ENCODE measurements at regions not wholly inside any gene's neighbourhood (a gene's known extent, or its start where the extent isn't known, plus 50 kb on each side); places are given as distances from the start of the nearest gene placed in this dataset.

GRCh38 chr3:175865724-175866123 lies 1006.6 kb downstream of the NAALADL2 start:
- no peaks in the 10 kb centered on the region for H3K36me3 ChIP-seq (ENCODE audit: control insufficient read depth, insufficient read depth, low read length)
- no peak overlapping the region for H3K4me3 ChIP-seq
- H3K4me2 ChIP-seq (ENCODE audit: insufficient read depth, low read length): no peak overlapping the region
- no peaks in the 10 kb centered on the region for H3K27me3 ChIP-seq (ENCODE audit: control insufficient read depth in 2 of 2, insufficient read depth in 2 of 2, low read length in 2 of 2)
- H3K9me3 ChIP-seq (replicated peaks; ENCODE audit: control insufficient read depth, insufficient read depth, low read depth, low read length): no peaks in the 10 kb centered on the region
- DNase-seq (ENCODE audit: extremely low read depth in 1 of 4, low spot score in 3 of 4) (no peak), FAIRE-seq (no peak), ATAC-seq (no peak)
- intact Hi-C loops (cut with micrococcal nuclease) (no loop called here), in situ Hi-C loops (cut with MboI) (no loop called here)
- 0% methylated on average over 1 of the region's 1 CpG for WGBS (ENCODE audit: insufficient coverage, low coverage, missing lambda C conversion rate)
- no peaks in the 10 kb centered on the region for H4K20me1 ChIP-seq (replicated peaks; ENCODE audit: control insufficient read depth, insufficient read depth, low read length)
- no peak overlapping the region for H3K27ac ChIP-seq (ENCODE audit: extremely low read depth, low read depth, low read length)
- no TSS peak for BruUV-seq (replicated peaks)
- no peaks in the 10 kb centered on the region for H3K4me1 ChIP-seq (replicated peaks in 1 of 2; ENCODE audit: control insufficient read depth in 2 of 2, insufficient read depth in 2 of 2, low read length in 2 of 2)
- ChIA-PET CTCF (ENCODE audit: low intra/inter-chr PET ratio) (no interaction called here), POLR2A (no interaction called here)
- H3K79me2 ChIP-seq (ENCODE audit: control insufficient read depth, insufficient read depth, low read length): no peaks in the 10 kb centered on the region
- H3K9ac ChIP-seq (ENCODE audit: insufficient read depth in 1 of 2, low read depth in 2 of 2, low read length in 2 of 2): no peak overlapping the region
- no peak overlapping the region for H2AFZ ChIP-seq (ENCODE audit: low read depth, low read length)
- H3K9me1 ChIP-seq (ENCODE audit: control insufficient read depth, insufficient read depth, low read length): no peaks in the 10 kb centered on the region
- no peak for TF ChIP-seq TFAP4 (CRISPR knock-in tag; IDR thresholded peaks at IDR 0.05; ENCODE audit: borderline replicate concordance)
- TF ChIP-seq SIN3A (IDR thresholded peaks at IDR 0.05; ENCODE audit: borderline replicate concordance in 2 of 2, control insufficient read depth in 1 of 2, low read depth in 2 of 2, low read length in 2 of 2): no peak
- TF ChIP-seq HIVEP1 (CRISPR knock-in tag; IDR thresholded peaks at IDR 0.05): no peak
- no peak for TF ChIP-seq COPS2 (conservative IDR thresholded peaks at IDR 0.05)
- TF ChIP-seq ZNF3 (CRISPR knock-in tag; IDR thresholded peaks at IDR 0.05): no peak
- TF ChIP-seq ZBTB12 (CRISPR knock-in tag; IDR thresholded peaks at IDR 0.05): no peak
- TF ChIP-seq ZNF589 (CRISPR knock-in tag; IDR thresholded peaks at IDR 0.05; ENCODE audit: low read depth): no peak

Measured in K562 (cell line).